Lower leg skin (tissue), 3 donors: ENCODE measurements at regions not wholly inside any gene's neighbourhood (a gene's known extent, or its start where the extent isn't known, plus 50 kb on each side); places are given as distances from the start of the nearest gene placed in this dataset.

ENCODE experiments used
- POLR2A ChIP-seq, 2 donors: fragments of 450-650 bp; IDR thresholded peaks; one replicate each; pipeline ENCODE4 v1.6.1; 2016 to 2017; ENCODE audit warnings: antibody characterized with exemption in 2 of 2, mild to moderate bottlenecking in 1 of 2, moderate library complexity in 1 of 2
- TF ChIP-seq, protein P1 (sequence below), 3 donors: fragments of 450-650 bp; IDR thresholded peaks; one replicate each; pipeline ENCODE4 v1.5.1; 2016; ENCODE audit warnings: antibody characterized with exemption in 3 of 3, mild to moderate bottlenecking in 3 of 3, moderate library complexity in 2 of 3

DNA sequence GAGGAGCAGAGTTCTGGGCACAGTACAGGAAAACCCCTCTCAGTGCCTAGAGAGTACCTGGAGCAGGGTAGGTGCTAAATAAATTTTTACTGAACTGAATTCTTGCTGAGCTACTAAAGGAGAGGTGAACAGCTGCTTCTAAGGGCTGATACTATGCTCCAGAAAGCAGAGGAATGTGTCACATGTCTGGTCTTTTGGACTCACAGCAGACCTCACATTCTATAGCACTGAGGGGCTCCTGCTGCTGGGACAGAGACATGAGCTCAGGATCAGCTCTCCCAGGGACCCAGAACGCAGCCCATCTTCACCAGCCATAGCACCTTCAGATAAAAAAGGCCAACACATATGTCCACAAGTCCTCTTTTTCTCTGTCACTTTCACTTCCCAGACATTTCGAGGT lies 133.0 kb upstream of the KLF14 start:
- no peak for TF ChIP-seq POLR2A (IDR thresholded peaks at IDR 0.05)
- TF ChIP-seq, protein P1, sequence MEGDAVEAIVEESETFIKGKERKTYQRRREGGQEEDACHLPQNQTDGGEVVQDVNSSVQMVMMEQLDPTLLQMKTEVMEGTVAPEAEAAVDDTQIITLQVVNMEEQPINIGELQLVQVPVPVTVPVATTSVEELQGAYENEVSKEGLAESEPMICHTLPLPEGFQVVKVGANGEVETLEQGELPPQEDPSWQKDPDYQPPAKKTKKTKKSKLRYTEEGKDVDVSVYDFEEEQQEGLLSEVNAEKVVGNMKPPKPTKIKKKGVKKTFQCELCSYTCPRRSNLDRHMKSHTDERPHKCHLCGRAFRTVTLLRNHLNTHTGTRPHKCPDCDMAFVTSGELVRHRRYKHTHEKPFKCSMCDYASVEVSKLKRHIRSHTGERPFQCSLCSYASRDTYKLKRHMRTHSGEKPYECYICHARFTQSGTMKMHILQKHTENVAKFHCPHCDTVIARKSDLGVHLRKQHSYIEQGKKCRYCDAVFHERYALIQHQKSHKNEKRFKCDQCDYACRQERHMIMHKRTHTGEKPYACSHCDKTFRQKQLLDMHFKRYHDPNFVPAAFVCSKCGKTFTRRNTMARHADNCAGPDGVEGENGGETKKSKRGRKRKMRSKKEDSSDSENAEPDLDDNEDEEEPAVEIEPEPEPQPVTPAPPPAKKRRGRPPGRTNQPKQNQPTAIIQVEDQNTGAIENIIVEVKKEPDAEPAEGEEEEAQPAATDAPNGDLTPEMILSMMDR (IDR thresholded peaks at IDR 0.05): no peak
